H1 (cell line): ENCODE measurements at regions not wholly inside any gene's neighbourhood (a gene's known extent, or its start where the extent isn't known, plus 50 kb on each side); places are given as distances from the start of the nearest gene placed in this dataset.

Source experiments
- CTCF ChIA-PET: fragments of 300-600 bp; sonication (Branson Sonifier 250); formaldehyde crosslinking; loops from one replicate; lab custom pipeline; 2021; ENCODE audit not compliant: partially characterized antibody; lab: Charles Lee
- POLR2A ChIA-PET: fragments of 300-600 bp; sonication (Branson Sonifier 250); formaldehyde crosslinking; loops from one replicate; lab custom pipeline; 2021; ENCODE audit warnings: inconsistent platforms; ENCODE audit not compliant: partially characterized antibody; lab: Charles Lee
- DNase-seq, 2 experiments: peaks; one replicate each; pipeline versions ENCODE4 v3.0.0 to v3.0.0-alpha.2; 2010 to 2022; ENCODE audit warnings: low spot score in 2 of 2, low read depth in 1 of 2, mixed read lengths in 1 of 2
- FAIRE-seq: peaks from 2 replicates; lab custom pipeline; 2011; peaks lifted over from hg19 to GRCh38; lab: Jason Lieb, UNC
- H2AFZ ChIP-seq: 2 replicates; pipeline ENCODE4 v1.8.1; 2012; ENCODE audit warnings: low read length, inconsistent platforms
- H2AK5ac ChIP-seq: 2 replicates; pipeline ENCODE4 v1.6.1; 2013; ENCODE audit warnings: low read depth, low read length
- H2BK120ac ChIP-seq: replicated peaks from 2 replicates; pipeline ENCODE3; 2013; ENCODE audit warnings: low read depth, low read length, inconsistent platforms
- H2BK12ac ChIP-seq: 2 replicates; pipeline ENCODE4 v1.6.1; 2013; ENCODE audit warnings: low read depth, low read length
- H2BK15ac ChIP-seq: 2 replicates; pipeline ENCODE4 v1.6.1; 2013; ENCODE audit warnings: low read length
- H2BK20ac ChIP-seq: 2 replicates; pipeline ENCODE4 v1.6.1; 2013; ENCODE audit warnings: low read length
- H2BK5ac ChIP-seq: 2 replicates; pipeline ENCODE4 v1.6.1; 2013; ENCODE audit warnings: low read depth, low read length
- H3K14ac ChIP-seq: 2 replicates; pipeline ENCODE4 v1.6.1; 2013; ENCODE audit warnings: inconsistent platforms; ENCODE audit not compliant: insufficient read length
- H3K18ac ChIP-seq: 2 replicates; pipeline ENCODE4 v1.6.1; 2013; ENCODE audit warnings: low read length; ENCODE audit errors: extremely low read depth
- H3K23ac ChIP-seq: 2 replicates; pipeline ENCODE4 v1.6.1; 2013; ENCODE audit warnings: inconsistent platforms; ENCODE audit not compliant: insufficient read length
- H3K23me2 ChIP-seq: 2 replicates; pipeline ENCODE4 v1.6.1; 2013; ENCODE audit warnings: low read depth, low read length
- H3K27ac ChIP-seq: 2 replicates; pipeline ENCODE4 v1.6.1; 2011; ENCODE audit warnings: low read depth, low read length, inconsistent platforms
- H3K27me3 ChIP-seq, 4 experiments: replicated peaks in 1 of 4; 1 replicate in 1 of 4; 2 replicates in 3 of 4; pipeline versions ENCODE4 v1.6.1 to v1.8.1; 2011 to 2013; ENCODE audit warnings: low read length in 3 of 4, mild to moderate bottlenecking in 3 of 4, inconsistent platforms in 2 of 4, mixed read lengths in 2 of 4, moderate library complexity in 1 of 4; ENCODE audit not compliant: control insufficient read depth in 3 of 4, insufficient read depth in 3 of 4; ENCODE audit errors: extremely low read depth in 1 of 4
- H3K36me3 ChIP-seq, 4 experiments: 2 replicates each; pipeline versions ENCODE4 v1.6.1 to v1.8.1; 2011 to 2013; ENCODE audit warnings: mild to moderate bottlenecking in 4 of 4, low read length in 3 of 4, moderate library complexity in 2 of 4, control low read depth in 1 of 4, inconsistent platforms in 1 of 4; ENCODE audit not compliant: insufficient read depth in 4 of 4, control insufficient read depth in 2 of 4
- H3K4ac ChIP-seq: replicated peaks from 2 replicates; pipeline ENCODE3; 2013; ENCODE audit warnings: low read length, low read depth, mixed read lengths, inconsistent platforms; ENCODE audit not compliant: insufficient read length
- H3K4me1 ChIP-seq, 4 experiments: replicated peaks in 1 of 4; 1 replicate in 1 of 4; 2 replicates in 3 of 4; pipeline versions ENCODE4 v1.6.1 to v1.8.1; 2011 to 2013; ENCODE audit warnings: low read length in 3 of 4, inconsistent platforms in 2 of 4, mixed read lengths in 1 of 4; ENCODE audit not compliant: insufficient read depth in 4 of 4, control insufficient read depth in 3 of 4
- H3K4me2 ChIP-seq, 2 experiments: 2 replicates each; pipeline versions ENCODE4 v1.6.1 to v1.8.1; 2011 to 2013; ENCODE audit warnings: low read depth in 2 of 2, low read length in 2 of 2, control low read depth in 1 of 2, inconsistent platforms in 1 of 2, mild to moderate bottlenecking in 1 of 2; ENCODE audit not compliant: insufficient read depth in 1 of 2
- H3K4me3 ChIP-seq, 4 experiments: fragments of 200-600, 300-600 bp in 1 of 4; sonication (generic), shearing (Covaris generic), sonication (Bioruptor Twin) in 1 of 4; 2 replicates each; pipeline versions ENCODE4 v1.5.1 to v1.8.1; 2011 to 2016; ENCODE audit warnings: low read length in 4 of 4, low read depth in 3 of 4, control low read depth in 2 of 4, inconsistent platforms in 2 of 4, mild to moderate bottlenecking in 2 of 4, mixed read lengths in 1 of 4, moderate library complexity in 1 of 4; ENCODE audit not compliant: insufficient read depth in 2 of 4; ENCODE audit errors: extremely low read depth in 1 of 4
- H3K56ac ChIP-seq: replicated peaks from 2 replicates; pipeline ENCODE3; 2013; ENCODE audit warnings: low read depth, mild to moderate bottlenecking, mixed read lengths, low read length, inconsistent platforms; ENCODE audit not compliant: insufficient read length
- H3K79me1 ChIP-seq: 2 replicates; pipeline ENCODE4 v1.6.1; 2013; ENCODE audit warnings: low read depth, low read length, control low read depth
- H3K79me2 ChIP-seq, 2 experiments: 2 replicates each; pipeline versions ENCODE4 v1.6.1 to v1.8.1; 2012 to 2013; ENCODE audit warnings: low read length in 2 of 2, mild to moderate bottlenecking in 2 of 2, inconsistent platforms in 1 of 2; ENCODE audit not compliant: insufficient read depth in 2 of 2, control insufficient read depth in 1 of 2
- H3K9ac ChIP-seq, 4 experiments: replicated peaks in 1 of 4; 1 replicate in 1 of 4; 2 replicates in 3 of 4; pipeline versions ENCODE4 v1.6.1 to v1.8.1; 2011 to 2013; ENCODE audit warnings: low read depth in 3 of 4, low read length in 3 of 4, control low read depth in 2 of 4, mild to moderate bottlenecking in 2 of 4, moderate library complexity in 2 of 4, inconsistent platforms in 1 of 4; ENCODE audit errors: extremely low read depth in 1 of 4
- H3K9me3 ChIP-seq, 2 experiments: 2 replicates each; pipeline versions ENCODE4 v1.6.1 to v1.8.1; 2012 to 2013; ENCODE audit warnings: mild to moderate bottlenecking in 2 of 2, moderate library complexity in 2 of 2, control low read depth in 1 of 2, inconsistent platforms in 1 of 2, low read depth in 1 of 2, low read length in 1 of 2, mixed read lengths in 1 of 2; ENCODE audit not compliant: insufficient read depth in 2 of 2
- H4K20me1 ChIP-seq, 2 experiments: replicated peaks in 1 of 2; 2 replicates each; pipeline versions ENCODE3 to v1.8.1; 2011 to 2013; ENCODE audit warnings: inconsistent platforms in 2 of 2, low read length in 2 of 2, mild to moderate bottlenecking in 1 of 2; ENCODE audit not compliant: insufficient read depth in 2 of 2, control insufficient read depth in 1 of 2
- H4K5ac ChIP-seq: 2 replicates; pipeline ENCODE4 v1.6.1; 2013; ENCODE audit warnings: low read length, low read depth, mixed read lengths, inconsistent platforms; ENCODE audit not compliant: insufficient read length
- H4K8ac ChIP-seq: 2 replicates; pipeline ENCODE4 v1.8.0; 2013; ENCODE audit warnings: mild to moderate bottlenecking, moderate library complexity, low read length, inconsistent platforms; ENCODE audit not compliant: insufficient read depth; ENCODE audit errors: extremely low read depth
- H4K91ac ChIP-seq: replicated peaks from 2 replicates; pipeline ENCODE3; 2013; ENCODE audit warnings: low read length, mixed read lengths, inconsistent platforms; ENCODE audit not compliant: insufficient read length
- BACH1 ChIP-seq: IDR thresholded peaks from 2 replicates; pipeline ENCODE4 v1.6.1; 2012; ENCODE audit warnings: low read length, improper control_type of control experiment
- RAD21 ChIP-seq, 2 experiments: IDR thresholded peaks in 1 of 2; conservative IDR thresholded peaks in 1 of 2; 2 replicates each; pipeline ENCODE4 v1.6.1; 2011; ENCODE audit warnings: low read depth in 2 of 2, low read length in 2 of 2, improper control_type of control experiment in 1 of 2, inconsistent platforms in 1 of 2, mild to moderate bottlenecking in 1 of 2, moderate library complexity in 1 of 2
- SAP30 ChIP-seq: fragments of 300-600 bp; sonication (generic); IDR thresholded peaks from 2 replicates; pipeline ENCODE4 v1.7.1; 2012; ENCODE audit warnings: low read length, moderate library complexity, mild to moderate bottlenecking, inconsistent platforms; ENCODE audit not compliant: insufficient read depth, insufficient replicate concordance
- SIN3A ChIP-seq, 2 experiments: IDR thresholded peaks in 1 of 2; conservative IDR thresholded peaks in 1 of 2; 2 replicates each; pipeline ENCODE4 v1.6.1; 2011 to 2012; ENCODE audit warnings: low read length in 2 of 2, improper control_type of control experiment in 1 of 2, low read depth in 1 of 2, mild to moderate bottlenecking in 1 of 2
- WGBS, 2 experiments: shearing (Covaris generic) in 1 of 2; methylation state at CpG; one replicate each; pipeline versions ENCODE4 v1.1.6 to v1.1.7; 2013 to 2015; ENCODE audit warnings: low lambda C conversion rate in 2 of 2, mixed read lengths in 2 of 2, inconsistent platforms in 1 of 2, low coverage in 1 of 2, missing lambda C conversion rate in 1 of 2; ENCODE audit not compliant: insufficient replicate concordance in 2 of 2, insufficient coverage in 1 of 2, insufficient read length in 1 of 2; ENCODE audit errors: extremely low coverage in 1 of 2, missing lambda C conversion rate in 1 of 2; 5-methylcytosine and 5-hydroxymethylcytosine counted together
- TF ChIP-seq, protein P1 (sequence below), 3 experiments: IDR thresholded peaks; 1 replicate in 2 of 3; 2 replicates in 1 of 3; pipeline versions ENCODE4 v1.5.1 to v1.6.1; 2011; ENCODE audit warnings: low read length in 3 of 3, mild to moderate bottlenecking in 3 of 3, inconsistent platforms in 2 of 3, low read depth in 1 of 3, moderate library complexity in 1 of 3; ENCODE audit not compliant: insufficient read depth in 1 of 3; ENCODE audit errors: control extremely low read depth in 1 of 3

DNA sequence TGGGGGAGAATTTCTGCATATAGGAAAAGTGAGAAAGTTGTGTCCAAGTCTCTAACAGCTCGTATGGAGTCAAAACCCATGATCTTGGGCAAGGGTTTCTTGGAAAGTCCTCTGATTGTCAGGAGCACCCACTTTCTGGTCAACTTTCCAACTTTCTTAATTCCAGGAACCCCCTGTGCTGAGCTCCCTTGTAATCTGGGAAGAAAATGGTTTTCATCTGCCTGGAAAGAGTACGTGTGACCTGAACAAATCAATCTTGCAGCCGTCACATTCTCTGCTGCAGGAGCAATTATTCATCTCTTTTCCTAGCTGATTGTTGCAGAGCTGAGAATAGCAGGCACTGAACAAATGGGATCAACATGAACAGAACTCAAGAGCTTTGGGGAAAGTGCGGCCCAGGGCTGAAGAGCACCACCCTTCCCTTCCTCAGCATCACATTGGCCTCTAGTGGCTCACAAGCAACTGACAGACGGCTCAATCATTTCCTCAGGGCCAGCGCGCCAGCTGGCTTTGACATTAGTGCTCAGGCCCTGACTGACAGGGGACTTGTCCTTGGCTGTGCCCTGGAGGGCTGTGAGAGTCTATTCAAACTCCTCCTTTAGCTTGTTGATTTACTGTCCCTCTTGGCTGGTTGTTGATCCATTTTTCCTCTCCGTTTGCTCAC is 295.2 kb downstream of the HLX start:
- Histone ChIP-seq H2BK5ac (no peak overlapping the region), H2AK5ac (no peak overlapping the region), H3K4me3 (no peak overlapping the region), H3K23me2 (peaks cover 1% of the 10 kb centered on the region; the same call in 1 of the 2 replicates), H3K9me3 (peaks cover 0 to 4% of the 10 kb centered on the region in 2 experiments; a peak in 1 of 4 replicates), H3K9ac (no peak overlapping the region), H3K23ac (no peak overlapping the region), H3K18ac (no peak overlapping the region), H3K56ac (no peak overlapping the region), H2BK120ac (no peak overlapping the region), H3K79me1 (no peaks in the 10 kb centered on the region), H3K4me1 (peaks cover 0 to 7% (median 1%) of the 10 kb centered on the region in 4 experiments; a peak in 2 of 7 replicates), H3K27ac (no peak overlapping the region)
- 84% methylated on average over 8 of the region's 8 CpGs; no CpG with 5 or more reads in 1 of the 2 experiments for WGBS, 2 experiments
- FAIRE-seq = peak; percentile 28
- TF ChIP-seq, protein P1, sequence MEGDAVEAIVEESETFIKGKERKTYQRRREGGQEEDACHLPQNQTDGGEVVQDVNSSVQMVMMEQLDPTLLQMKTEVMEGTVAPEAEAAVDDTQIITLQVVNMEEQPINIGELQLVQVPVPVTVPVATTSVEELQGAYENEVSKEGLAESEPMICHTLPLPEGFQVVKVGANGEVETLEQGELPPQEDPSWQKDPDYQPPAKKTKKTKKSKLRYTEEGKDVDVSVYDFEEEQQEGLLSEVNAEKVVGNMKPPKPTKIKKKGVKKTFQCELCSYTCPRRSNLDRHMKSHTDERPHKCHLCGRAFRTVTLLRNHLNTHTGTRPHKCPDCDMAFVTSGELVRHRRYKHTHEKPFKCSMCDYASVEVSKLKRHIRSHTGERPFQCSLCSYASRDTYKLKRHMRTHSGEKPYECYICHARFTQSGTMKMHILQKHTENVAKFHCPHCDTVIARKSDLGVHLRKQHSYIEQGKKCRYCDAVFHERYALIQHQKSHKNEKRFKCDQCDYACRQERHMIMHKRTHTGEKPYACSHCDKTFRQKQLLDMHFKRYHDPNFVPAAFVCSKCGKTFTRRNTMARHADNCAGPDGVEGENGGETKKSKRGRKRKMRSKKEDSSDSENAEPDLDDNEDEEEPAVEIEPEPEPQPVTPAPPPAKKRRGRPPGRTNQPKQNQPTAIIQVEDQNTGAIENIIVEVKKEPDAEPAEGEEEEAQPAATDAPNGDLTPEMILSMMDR (IDR thresholded peaks at IDR 0.05; ENCODE audit: control extremely low read depth in 1 of 3, insufficient read depth in 1 of 3, low read depth in 1 of 3, low read length in 3 of 3) = peak; percentile 48 to 63 (median 57)
- TF ChIP-seq SIN3A (conservative IDR thresholded peaks at IDR 0.05 in 1 of 2, IDR thresholded peaks at IDR 0.05 in 1 of 2; ENCODE audit: low read depth in 1 of 2, low read length in 2 of 2) = peak; percentile 93 to 97
- peak; percentile 62 for TF ChIP-seq SAP30
- TF ChIP-seq BACH1 = no peak
- peak; percentile 80 to 83 for TF ChIP-seq RAD21 (IDR thresholded peaks at IDR 0.05 in 1 of 2, conservative IDR thresholded peaks at IDR 0.05 in 1 of 2; ENCODE audit: low read depth in 2 of 2, low read length in 2 of 2)
- TF ChIP-seq, all 59 proteins: peak for 4
- no peaks in the 10 kb centered on the region for H3K27me3 ChIP-seq
- ChIA-PET POLR2A (interaction anchor here (0.6 kb wide), 1 partner anchor 1996 kb away, joined by 3 read pairs; no protein-coding TSS in a partner anchor), CTCF (interaction anchor here (0.6 to 5.1 kb wide), 20 partner anchors 12 to 301 kb away, joined by 3 to 19 read pairs (median 4); no protein-coding TSS in a partner anchor)
- H2BK15ac ChIP-seq = no peak overlapping the region
- H3K14ac ChIP-seq = no peak overlapping the region
- DNase-seq = peak in 1 of 2 experiments; percentile 17
- no peaks in the 10 kb centered on the region for H3K79me2 ChIP-seq
- H2AFZ ChIP-seq = no peak overlapping the region
- no peak overlapping the region for H2BK20ac ChIP-seq
- H4K8ac ChIP-seq = no peak overlapping the region
- H3K4ac ChIP-seq = no peak overlapping the region
- no peak overlapping the region for H3K4me2 ChIP-seq
- H4K5ac ChIP-seq = no peak overlapping the region
- H2BK12ac ChIP-seq = no peak overlapping the region
- no peaks in the 10 kb centered on the region for H4K20me1 ChIP-seq
- H3K36me3 ChIP-seq = peaks cover 0 to 2% (median 0%) of the 10 kb centered on the region in 4 experiments; a peak in 1 of 8 replicates
- no peak overlapping the region for H4K91ac ChIP-seq
